GM23338 (cell line): ENCODE measurements at regions not wholly inside any gene's neighbourhood (a gene's known extent, or its start where the extent isn't known, plus 50 kb on each side); places are given as distances from the start of the nearest gene placed in this dataset.

ENCODE experiments used
- ATAC-seq: fragments of 200-7000 bp; cut with Tn5 transposase; 3 replicates; pipeline ENCODE4 v1.9.1; 2020
- DNase-seq: peaks from one replicate; pipeline ENCODE4 v3.0.0-alpha.2; 2015; ENCODE audit warnings: low spot score
- H2AFZ ChIP-seq: fragments of 200-600 bp; sonication (generic); 2 replicates; pipeline ENCODE4 v1.8.0; 2016; ENCODE audit warnings: antibody characterized with exemption, mild to moderate bottlenecking, moderate library complexity
- H3F3A ChIP-seq: fragments of 200-600 bp; sonication (generic); replicated peaks from 2 replicates; pipeline ENCODE4 v1.8.0; 2017; ENCODE audit warnings: antibody characterized with exemption, mixed run types, low read depth
- H3K27ac ChIP-seq: fragments of 200-600 bp; sonication (generic); 2 replicates; pipeline ENCODE4 v1.6.1; 2016; ENCODE audit warnings: low read depth
- H3K27me3 ChIP-seq: fragments of 200-600 bp; sonication (generic); 2 replicates; pipeline ENCODE4 v1.8.0; 2016; ENCODE audit warnings: mild to moderate bottlenecking, mixed run types, moderate library complexity; ENCODE audit not compliant: insufficient read depth
- H3K36me3 ChIP-seq: fragments of 200-600 bp; sonication (generic); 2 replicates; pipeline ENCODE4 v1.8.0; 2016; ENCODE audit warnings: mild to moderate bottlenecking; ENCODE audit not compliant: insufficient read depth
- H3K4me1 ChIP-seq: fragments of 200-600 bp; sonication (generic); 2 replicates; pipeline ENCODE4 v1.8.0; 2016; ENCODE audit warnings: mild to moderate bottlenecking, moderate library complexity; ENCODE audit not compliant: insufficient read depth
- H3K4me2 ChIP-seq: fragments of 200-600 bp; sonication (generic); 2 replicates; pipeline ENCODE4 v1.7.1; 2017; ENCODE audit warnings: mixed run types
- H3K4me3 ChIP-seq: fragments of 200-600 bp; sonication (generic); 2 replicates; pipeline ENCODE4 v1.6.1; 2016; ENCODE audit warnings: mixed run types
- H3K79me2 ChIP-seq: fragments of 200-600 bp; sonication (generic); replicated peaks from 2 replicates; pipeline ENCODE4 v1.8.0; 2017; ENCODE audit warnings: mild to moderate bottlenecking; ENCODE audit not compliant: insufficient read depth
- H3K9me2 ChIP-seq: fragments of 200-600 bp; sonication (generic); 2 replicates; pipeline ENCODE4 v1.8.0; 2017; ENCODE audit not compliant: insufficient read depth
- H4K20me1 ChIP-seq: fragments of 200-600 bp; sonication (generic); replicated peaks from 2 replicates; pipeline ENCODE4 v1.8.0; 2017; ENCODE audit warnings: mild to moderate bottlenecking; ENCODE audit not compliant: insufficient read depth
- H3K27ac Mint-ChIP-seq: 2 replicates; pipeline ENCODE4 v1.8.0; 2020; ENCODE audit warnings: inconsistent platforms, mild to moderate bottlenecking, moderate library complexity, mixed read lengths
- H3K27me3 Mint-ChIP-seq: 3 replicates; pipeline ENCODE4 v1.8.0; 2022; ENCODE audit warnings: low read depth, mild to moderate bottlenecking, moderate library complexity, mixed read lengths, inconsistent platforms; ENCODE audit not compliant: insufficient read depth, poor library complexity
- H3K36me3 Mint-ChIP-seq: 3 replicates; pipeline ENCODE4 v1.8.0; 2021; ENCODE audit warnings: low read depth, mild to moderate bottlenecking, inconsistent platforms, moderate library complexity, mixed read lengths
- H3K4me1 Mint-ChIP-seq: 3 replicates; pipeline ENCODE4 v1.8.0; 2020; ENCODE audit warnings: mild to moderate bottlenecking, inconsistent platforms, mixed read lengths
- H3K4me3 Mint-ChIP-seq: 3 replicates; pipeline ENCODE4 v1.8.0; 2021; ENCODE audit warnings: moderate library complexity, mild to moderate bottlenecking, inconsistent platforms, mixed read lengths
- H3K9me3 Mint-ChIP-seq: 3 replicates; pipeline ENCODE4 v1.8.0; 2020; ENCODE audit warnings: moderate library complexity, mild to moderate bottlenecking, inconsistent platforms, mixed read lengths
- CREB1 ChIP-seq: fragments of 250-450 bp; sonication (Bioruptor Pico); IDR thresholded peaks from 2 replicates; pipeline ENCODE4 v1.5.0; 2020; ENCODE audit warnings: low read depth, mild to moderate bottlenecking, moderate library complexity
- CTCF ChIP-seq, 2 experiments: fragments of 200-600 bp in 1 of 2; sonication (generic) in 1 of 2; conservative IDR thresholded peaks; 2 replicates each; pipeline versions ENCODE4 v1.5.1 to v1.6.1; 2016 to 2017; ENCODE audit warnings: antibody characterized with exemption in 2 of 2, low read depth in 2 of 2, mild to moderate bottlenecking in 2 of 2, moderate library complexity in 1 of 2
- ETS1 ChIP-seq: IDR thresholded peaks from 2 replicates; pipeline ENCODE4 v1.6.1; 2016; ENCODE audit warnings: antibody characterized with exemption
- EZH2 ChIP-seq: fragments of 200-600 bp; sonication (generic); IDR thresholded peaks from one replicate; pipeline ENCODE4 v1.8.0; 2017; ENCODE audit warnings: antibody characterized with exemption, mild to moderate bottlenecking, low read depth; ENCODE audit not compliant: unreplicated experiment
- EZH2phosphoT487 ChIP-seq: fragments of 200-600 bp; sonication (generic); IDR thresholded peaks from one replicate; pipeline ENCODE4 v1.8.1; 2018; ENCODE audit warnings: antibody characterized with exemption; ENCODE audit not compliant: unreplicated experiment
- JUNB ChIP-seq: IDR thresholded peaks from one replicate; pipeline ENCODE4 v1.6.1; 2016; ENCODE audit warnings: antibody characterized with exemption; ENCODE audit not compliant: unreplicated experiment
- NANOG ChIP-seq: IDR thresholded peaks from 2 replicates; pipeline ENCODE4 v1.6.1; 2016; ENCODE audit warnings: antibody characterized with exemption, borderline replicate concordance
- POLR2AphosphoS5 ChIP-seq: IDR thresholded peaks from 2 replicates; pipeline ENCODE4 v1.6.1; 2016; ENCODE audit warnings: antibody characterized with exemption, low read depth
- REST ChIP-seq: IDR thresholded peaks from one replicate; pipeline ENCODE4 v1.6.1; 2018; ENCODE audit warnings: antibody characterized with exemption; ENCODE audit not compliant: unreplicated experiment
- STAT1 ChIP-seq: IDR thresholded peaks from one replicate; pipeline ENCODE4 v1.6.1; 2016; ENCODE audit warnings: antibody characterized with exemption; ENCODE audit not compliant: unreplicated experiment
- ZNF114 ChIP-seq: fragments of 250-450 bp; sonication (Bioruptor Pico); IDR thresholded peaks from 2 replicates; pipeline ENCODE4 v1.5.0; 2020; ENCODE audit warnings: mild to moderate bottlenecking, moderate library complexity
- ZNF331 ChIP-seq: fragments of 250-450 bp; sonication (Bioruptor Pico); IDR thresholded peaks from 2 replicates; pipeline ENCODE4 v1.5.0; 2020; ENCODE audit warnings: low read depth, mild to moderate bottlenecking, moderate library complexity
- ZNF462 ChIP-seq: fragments of 250-450 bp; sonication (Bioruptor Pico); IDR thresholded peaks from 2 replicates; pipeline ENCODE4 v1.5.0; 2020; ENCODE audit warnings: mild to moderate bottlenecking, moderate library complexity

- Histone ChIP-seq H3K4me1 (peaks cover 3% of the 10 kb centered on the region; the same call in 1 of the 2 replicates), H3K4me2 (no peak overlapping the region), H3K27me3 (no peaks in the 10 kb centered on the region), H3K27ac (no peak overlapping the region), H3F3A (no peaks in the 10 kb centered on the region), H3K36me3 (no peaks in the 10 kb centered on the region), H3K79me2 (no peaks in the 10 kb centered on the region), H2AFZ (no peak overlapping the region), H4K20me1 (no peaks in the 10 kb centered on the region), H3K4me3 (no peak overlapping the region), H3K9me2 (no peaks in the 10 kb centered on the region)
- H3K4me1 Mint-ChIP-seq = peaks cover 11% of the 10 kb centered on the region
- DNase-seq (no peak), ATAC-seq (no peak)
- no peak for TF ChIP-seq REST
- no peak for TF ChIP-seq JUNB
- TF ChIP-seq POLR2AphosphoS5 = no peak
- TF ChIP-seq ETS1 = no peak
- TF ChIP-seq STAT1 = no peak
- no peak for TF ChIP-seq EZH2
- TF ChIP-seq ZNF331 (CRISPR knock-in tag) = no peak
- no peak for TF ChIP-seq NANOG
- TF ChIP-seq CREB1 (CRISPR knock-in tag) = no peak
- TF ChIP-seq ZNF462 (CRISPR knock-in tag) = no peak
- no peak for TF ChIP-seq CTCF (conservative IDR thresholded peaks at IDR 0.05; ENCODE audit: low read depth in 2 of 2)
- no peak for TF ChIP-seq ZNF114 (CRISPR knock-in tag)
- TF ChIP-seq EZH2phosphoT487 = no peak
- no peaks in the 10 kb centered on the region for H3K36me3 Mint-ChIP-seq
- no peak overlapping the region for H3K4me3 Mint-ChIP-seq
- peaks cover 4% of the 10 kb centered on the region; the same call in 2 of the 3 replicates for H3K9me3 Mint-ChIP-seq
- H3K27me3 Mint-ChIP-seq = no peaks in the 10 kb centered on the region
- no peak overlapping the region for H3K27ac Mint-ChIP-seq
Observed at GRCh38 chr5:152151113-152151512, 226.5 kb upstream of the GLRA1 start.
